Lower leg skin (tissue), 4 donors: ENCODE measurements at regions not wholly inside any gene's neighbourhood (a gene's known extent, or its start where the extent isn't known, plus 50 kb on each side); places are given as distances from the start of the nearest gene placed in this dataset.
A peak's percentile ranks its signal among the peaks of the same experiment; 100 is the strongest.

Experiments
- DNase-seq, 2 donors: peaks; one replicate each; pipeline ENCODE4 v3.0.0-alpha.2; 2019; ENCODE audit warnings: low spot score in 2 of 2
- H3K4me3 ChIP-seq: fragments of 200-600 bp; sonication (generic); 2 replicates; pipeline ENCODE4 v1.5.1; 2017; ENCODE audit warnings: mild to moderate bottlenecking, low read depth; ENCODE audit not compliant: poor library complexity, severe bottlenecking
- POLR2A ChIP-seq, 2 donors: fragments of 450-650 bp; IDR thresholded peaks; one replicate each; pipeline ENCODE4 v1.6.1; 2016 to 2017; ENCODE audit warnings: antibody characterized with exemption in 2 of 2, mild to moderate bottlenecking in 1 of 2, moderate library complexity in 1 of 2
- WGBS, 2 donors: methylation state at CpG; one replicate each; pipeline ENCODE4 v1.1.5; 2018; 5-methylcytosine and 5-hydroxymethylcytosine counted together
- intact Hi-C: fragments of 100-400 bp; cut with DNase I; formaldehyde crosslinking; loops from one replicate; pipeline ENCODE4 v1.15.0; 2023; ENCODE audit warnings: low total_unique reads
- TF ChIP-seq, protein P1 (sequence below), 3 donors: fragments of 450-650 bp; IDR thresholded peaks; one replicate each; pipeline ENCODE4 v1.5.1; 2016; ENCODE audit warnings: antibody characterized with exemption in 3 of 3, mild to moderate bottlenecking in 3 of 3, moderate library complexity in 2 of 3

DNA sequence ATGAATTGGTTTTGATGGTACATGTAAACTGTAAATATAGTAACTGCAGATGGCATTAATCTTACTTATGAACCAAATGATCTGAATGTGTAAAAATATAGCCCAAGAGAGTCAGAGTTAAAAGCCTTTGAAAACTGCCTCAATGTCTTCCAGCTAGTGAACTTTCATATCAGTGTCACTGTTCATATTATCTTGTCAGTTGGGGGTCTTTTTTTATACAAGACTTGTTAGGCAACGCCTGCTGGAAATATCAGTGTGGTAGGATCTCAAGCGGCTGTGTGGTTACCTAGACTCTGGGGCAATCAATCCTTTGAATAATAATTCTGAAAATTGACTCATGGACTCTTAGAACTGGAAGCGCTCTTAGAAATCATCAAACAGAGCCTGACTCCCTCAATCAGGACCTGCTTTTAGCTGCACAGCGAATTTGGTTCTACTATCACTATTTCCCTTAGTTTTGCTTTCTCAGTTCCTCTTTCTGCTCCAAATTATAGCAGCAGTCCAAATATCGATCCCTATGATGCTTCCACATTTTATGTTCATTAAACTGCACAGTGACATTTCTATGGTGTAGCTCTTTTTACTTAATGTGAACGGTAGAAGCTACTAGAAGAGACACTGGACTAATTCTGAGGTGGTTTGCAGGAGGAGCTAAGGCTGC is 100.1 kb upstream of the COL1A2 start:
- 56 to 65% methylated on average over 6 of the region's 6 CpGs for WGBS, 2 donors
- no peak for DNase-seq
- intact Hi-C loops, result no loop called here
- H3K4me3 ChIP-seq, result no peak overlapping the region
- TF ChIP-seq, protein P1, sequence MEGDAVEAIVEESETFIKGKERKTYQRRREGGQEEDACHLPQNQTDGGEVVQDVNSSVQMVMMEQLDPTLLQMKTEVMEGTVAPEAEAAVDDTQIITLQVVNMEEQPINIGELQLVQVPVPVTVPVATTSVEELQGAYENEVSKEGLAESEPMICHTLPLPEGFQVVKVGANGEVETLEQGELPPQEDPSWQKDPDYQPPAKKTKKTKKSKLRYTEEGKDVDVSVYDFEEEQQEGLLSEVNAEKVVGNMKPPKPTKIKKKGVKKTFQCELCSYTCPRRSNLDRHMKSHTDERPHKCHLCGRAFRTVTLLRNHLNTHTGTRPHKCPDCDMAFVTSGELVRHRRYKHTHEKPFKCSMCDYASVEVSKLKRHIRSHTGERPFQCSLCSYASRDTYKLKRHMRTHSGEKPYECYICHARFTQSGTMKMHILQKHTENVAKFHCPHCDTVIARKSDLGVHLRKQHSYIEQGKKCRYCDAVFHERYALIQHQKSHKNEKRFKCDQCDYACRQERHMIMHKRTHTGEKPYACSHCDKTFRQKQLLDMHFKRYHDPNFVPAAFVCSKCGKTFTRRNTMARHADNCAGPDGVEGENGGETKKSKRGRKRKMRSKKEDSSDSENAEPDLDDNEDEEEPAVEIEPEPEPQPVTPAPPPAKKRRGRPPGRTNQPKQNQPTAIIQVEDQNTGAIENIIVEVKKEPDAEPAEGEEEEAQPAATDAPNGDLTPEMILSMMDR (IDR thresholded peaks at IDR 0.05), result no peak
- TF ChIP-seq POLR2A (IDR thresholded peaks at IDR 0.05), result no peak

DNA sequence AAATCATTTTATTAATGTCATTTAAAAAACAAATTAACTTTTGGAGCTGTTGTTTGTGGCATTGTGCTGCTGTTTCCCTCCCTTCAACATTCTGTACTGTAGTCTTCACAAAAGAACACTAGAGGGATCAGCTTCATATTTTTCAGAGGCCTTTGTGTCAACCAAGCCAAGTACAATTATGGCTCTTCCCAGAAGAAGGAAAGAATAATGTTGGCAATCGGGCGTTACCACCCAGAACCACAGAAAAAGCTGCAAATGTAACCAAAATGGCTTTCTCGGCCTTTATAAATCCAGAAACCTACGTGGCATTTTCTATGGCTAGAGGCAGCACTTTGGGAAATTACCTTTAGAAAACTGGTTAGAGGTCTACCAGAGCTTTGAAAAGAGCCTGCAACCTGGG is 98.8 kb upstream of the COL1A2 start:
- H3K4me3 ChIP-seq, result no peak overlapping the region
- WGBS, 2 donors, result 34 to 45% methylated on average over 4 of the region's 4 CpGs
- TF ChIP-seq, protein P1 (IDR thresholded peaks at IDR 0.05), result no peak
- TF ChIP-seq POLR2A (IDR thresholded peaks at IDR 0.05), result no peak
- intact Hi-C loops, result no loop called here
- DNase-seq, result no peak

DNA sequence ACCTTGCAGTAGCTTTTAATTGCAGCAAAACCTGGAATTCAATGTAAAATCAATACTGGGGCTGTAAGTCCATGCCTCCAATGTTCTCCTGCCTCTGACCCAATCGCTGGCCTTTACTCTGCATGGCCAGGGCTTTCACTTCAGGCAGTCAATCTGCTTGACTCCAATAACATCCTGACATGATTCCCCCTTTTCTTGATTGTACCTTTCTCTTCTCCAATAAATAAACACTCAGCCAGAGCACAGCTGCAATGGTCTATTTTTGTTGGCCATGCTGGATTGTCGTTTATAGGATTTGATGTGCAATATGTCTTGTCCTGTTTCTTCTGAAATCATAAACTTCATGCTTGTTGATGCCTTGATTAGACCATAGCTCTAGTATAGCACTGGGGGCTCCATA is 97.8 kb upstream of the COL1A2 start:
- 49 to 52% methylated on average over 2 of the region's 2 CpGs for WGBS, 2 donors
- intact Hi-C loops, result no loop called here
- H3K4me3 ChIP-seq, result no peak overlapping the region
- no peak for DNase-seq
- no peak for TF ChIP-seq POLR2A (IDR thresholded peaks at IDR 0.05)
- TF ChIP-seq, protein P1 (IDR thresholded peaks at IDR 0.05), result no peak

DNA sequence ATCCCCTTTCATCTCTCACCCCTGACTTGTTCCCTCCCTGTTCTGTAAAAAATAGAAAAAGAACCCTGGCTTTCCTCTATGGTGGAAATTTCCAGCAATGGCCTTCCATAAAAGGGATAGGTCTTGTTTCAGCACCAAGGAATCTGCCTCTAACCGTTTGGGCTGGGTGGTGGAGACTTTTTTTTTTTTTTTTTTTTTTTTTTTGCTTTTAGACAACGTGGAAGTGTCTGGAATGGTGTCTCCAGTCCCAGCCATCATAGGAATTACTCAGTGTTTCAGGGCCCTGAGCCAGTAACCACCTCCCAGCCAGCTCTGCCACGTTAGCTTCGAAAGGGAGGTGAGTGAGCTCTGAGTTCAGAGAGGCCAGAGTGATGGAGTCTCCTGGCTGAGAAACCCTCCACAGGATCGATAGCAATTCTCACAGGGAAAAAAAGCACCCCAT is 97.3 kb upstream of the COL1A2 start:
- 21 to 28% methylated on average over 5 of the region's 5 CpGs for WGBS, 2 donors
- TF ChIP-seq POLR2A (IDR thresholded peaks at IDR 0.05), result no peak
- TF ChIP-seq, protein P1 (IDR thresholded peaks at IDR 0.05), result no peak
- no peak overlapping the region for H3K4me3 ChIP-seq
- intact Hi-C loops, result no loop called here
- DNase-seq, result peak; percentile 65 to 90

DNA sequence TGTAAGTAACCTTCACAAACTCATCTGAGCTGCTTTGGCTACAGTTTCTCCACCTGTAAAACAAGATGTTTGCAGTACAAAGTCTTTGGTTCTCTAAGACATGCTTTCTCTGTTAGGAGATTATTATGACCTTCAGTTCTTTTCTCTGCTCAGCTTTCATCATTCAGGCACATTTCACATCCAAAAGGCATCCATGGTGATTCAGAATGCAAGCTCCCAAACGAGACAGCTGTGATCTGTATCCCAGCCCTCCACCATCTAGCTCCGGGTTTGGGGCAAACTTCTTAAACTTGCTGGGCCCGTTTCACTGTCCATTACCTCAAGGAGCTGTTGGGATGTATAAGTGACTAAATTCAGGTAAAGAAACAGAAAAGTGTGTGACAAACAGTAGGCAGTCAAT is 95.8 kb upstream of the COL1A2 start:
- DNase-seq, result no peak
- TF ChIP-seq POLR2A (IDR thresholded peaks at IDR 0.05), result no peak
- TF ChIP-seq, protein P1 (IDR thresholded peaks at IDR 0.05), result no peak
- intact Hi-C loops, result no loop called here
- H3K4me3 ChIP-seq, result no peak overlapping the region
- 51 to 61% methylated on average over 3 of the region's 3 CpGs for WGBS, 2 donors
